ENCODE measurements at regions not wholly inside any gene's neighbourhood (a gene's known extent, or its start where the extent isn't known, plus 50 kb on each side); places are given as distances from the start of the nearest gene placed in this dataset.

DNA sequence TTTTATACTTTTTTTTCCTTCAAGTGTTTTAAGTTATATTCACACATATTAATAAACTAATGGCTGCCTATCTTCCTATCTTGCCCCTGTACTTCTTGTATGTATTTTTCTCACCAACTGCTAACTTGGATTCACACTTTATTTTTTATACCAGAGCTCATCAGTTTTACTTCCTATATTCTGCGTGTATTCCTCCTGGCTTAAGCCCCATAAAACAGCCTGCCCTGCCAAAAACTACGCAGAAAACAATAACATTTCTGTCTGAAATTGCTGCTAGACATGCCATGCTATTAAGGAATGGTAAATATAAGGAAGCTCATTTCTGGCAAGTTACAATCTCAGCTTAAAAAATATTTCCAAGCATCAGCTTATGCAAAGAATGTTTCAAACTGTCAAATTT, 172.3 kb downstream of the UBE2E3 start:
- TF ChIP-seq EZH2 (IDR thresholded peaks at IDR 0.05; ENCODE audit: borderline replicate concordance) (no peak), EZH2phosphoT487 (IDR thresholded peaks at IDR 0.05; ENCODE audit: low read depth, severe bottlenecking, unreplicated experiment) (no peak)
- TF ChIP-seq, protein P1, sequence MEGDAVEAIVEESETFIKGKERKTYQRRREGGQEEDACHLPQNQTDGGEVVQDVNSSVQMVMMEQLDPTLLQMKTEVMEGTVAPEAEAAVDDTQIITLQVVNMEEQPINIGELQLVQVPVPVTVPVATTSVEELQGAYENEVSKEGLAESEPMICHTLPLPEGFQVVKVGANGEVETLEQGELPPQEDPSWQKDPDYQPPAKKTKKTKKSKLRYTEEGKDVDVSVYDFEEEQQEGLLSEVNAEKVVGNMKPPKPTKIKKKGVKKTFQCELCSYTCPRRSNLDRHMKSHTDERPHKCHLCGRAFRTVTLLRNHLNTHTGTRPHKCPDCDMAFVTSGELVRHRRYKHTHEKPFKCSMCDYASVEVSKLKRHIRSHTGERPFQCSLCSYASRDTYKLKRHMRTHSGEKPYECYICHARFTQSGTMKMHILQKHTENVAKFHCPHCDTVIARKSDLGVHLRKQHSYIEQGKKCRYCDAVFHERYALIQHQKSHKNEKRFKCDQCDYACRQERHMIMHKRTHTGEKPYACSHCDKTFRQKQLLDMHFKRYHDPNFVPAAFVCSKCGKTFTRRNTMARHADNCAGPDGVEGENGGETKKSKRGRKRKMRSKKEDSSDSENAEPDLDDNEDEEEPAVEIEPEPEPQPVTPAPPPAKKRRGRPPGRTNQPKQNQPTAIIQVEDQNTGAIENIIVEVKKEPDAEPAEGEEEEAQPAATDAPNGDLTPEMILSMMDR (IDR thresholded peaks at IDR 0.05; ENCODE audit: poor library complexity): no peak

Data from hepatocyte (in vitro differentiated cells).